Epithelial cell of proximal tubule (primary cell): ENCODE measurements at regions not wholly inside any gene's neighbourhood (a gene's known extent, or its start where the extent isn't known, plus 50 kb on each side); places are given as distances from the start of the nearest gene placed in this dataset.
"Not testable (repeated sequence)": the region's sequence is repeated elsewhere in the genome, so short reads cannot be mapped to it uniquely, and the experiment has no call there.

Experiments
- DNase-seq: peaks from one replicate; pipeline ENCODE4 v3.0.0-alpha.2; 2011; ENCODE audit warnings: low read depth
- H3K4me3 ChIP-seq: 2 replicates; pipeline ENCODE4 v1.5.1; 2011; ENCODE audit warnings: low read depth, mild to moderate bottlenecking, low read length
- TF ChIP-seq, protein P1 (sequence below): conservative IDR thresholded peaks from 2 replicates; pipeline ENCODE4 v1.5.1; 2012; ENCODE audit warnings: low read depth, mild to moderate bottlenecking, low read length

DNA sequence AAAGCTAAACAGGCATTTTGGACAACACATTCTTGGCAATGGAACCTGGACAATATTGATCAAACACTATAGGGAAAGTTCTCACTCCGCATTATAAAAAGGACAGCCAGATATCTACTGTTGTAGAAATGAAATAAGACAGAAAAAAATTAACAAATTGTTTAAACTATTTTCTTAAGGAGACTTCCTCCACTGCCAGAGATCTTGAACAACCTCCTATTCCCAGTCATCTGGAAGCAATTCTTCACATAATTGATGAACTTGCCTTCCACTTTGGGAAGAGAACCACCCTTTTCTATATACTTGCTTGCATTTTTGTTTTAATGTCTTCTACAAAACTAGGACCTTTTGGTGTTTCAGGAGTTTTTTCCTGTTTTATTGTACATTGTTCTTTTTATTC lies 216.1 kb downstream of the CASP12 start:
- TF ChIP-seq, protein P1, sequence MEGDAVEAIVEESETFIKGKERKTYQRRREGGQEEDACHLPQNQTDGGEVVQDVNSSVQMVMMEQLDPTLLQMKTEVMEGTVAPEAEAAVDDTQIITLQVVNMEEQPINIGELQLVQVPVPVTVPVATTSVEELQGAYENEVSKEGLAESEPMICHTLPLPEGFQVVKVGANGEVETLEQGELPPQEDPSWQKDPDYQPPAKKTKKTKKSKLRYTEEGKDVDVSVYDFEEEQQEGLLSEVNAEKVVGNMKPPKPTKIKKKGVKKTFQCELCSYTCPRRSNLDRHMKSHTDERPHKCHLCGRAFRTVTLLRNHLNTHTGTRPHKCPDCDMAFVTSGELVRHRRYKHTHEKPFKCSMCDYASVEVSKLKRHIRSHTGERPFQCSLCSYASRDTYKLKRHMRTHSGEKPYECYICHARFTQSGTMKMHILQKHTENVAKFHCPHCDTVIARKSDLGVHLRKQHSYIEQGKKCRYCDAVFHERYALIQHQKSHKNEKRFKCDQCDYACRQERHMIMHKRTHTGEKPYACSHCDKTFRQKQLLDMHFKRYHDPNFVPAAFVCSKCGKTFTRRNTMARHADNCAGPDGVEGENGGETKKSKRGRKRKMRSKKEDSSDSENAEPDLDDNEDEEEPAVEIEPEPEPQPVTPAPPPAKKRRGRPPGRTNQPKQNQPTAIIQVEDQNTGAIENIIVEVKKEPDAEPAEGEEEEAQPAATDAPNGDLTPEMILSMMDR = no peak
- H3K4me3 ChIP-seq = no peak overlapping the region
- DNase-seq = no peak

DNA sequence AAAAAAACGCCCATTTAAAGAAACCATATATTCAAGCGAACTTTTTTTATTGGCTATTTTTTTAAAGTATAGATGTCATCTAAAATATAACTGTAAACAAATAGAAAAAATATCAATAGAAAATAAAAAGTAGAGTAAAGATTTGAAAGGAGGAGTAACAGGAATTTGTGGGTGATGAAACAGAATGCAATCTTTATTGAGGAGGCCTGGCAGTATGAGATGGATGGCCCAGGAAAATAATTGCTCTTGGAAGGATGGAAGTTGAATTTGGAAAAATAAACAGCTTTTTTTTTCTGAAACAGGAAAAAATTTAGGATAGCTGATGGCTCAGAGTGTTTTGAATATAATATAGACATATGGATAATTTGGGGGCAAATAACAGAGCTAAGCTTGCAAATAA lies 219.0 kb downstream of the CASP12 start:
- H3K4me3 ChIP-seq = no peak overlapping the region
- DNase-seq = no peak
- TF ChIP-seq, protein P1 = no peak

DNA sequence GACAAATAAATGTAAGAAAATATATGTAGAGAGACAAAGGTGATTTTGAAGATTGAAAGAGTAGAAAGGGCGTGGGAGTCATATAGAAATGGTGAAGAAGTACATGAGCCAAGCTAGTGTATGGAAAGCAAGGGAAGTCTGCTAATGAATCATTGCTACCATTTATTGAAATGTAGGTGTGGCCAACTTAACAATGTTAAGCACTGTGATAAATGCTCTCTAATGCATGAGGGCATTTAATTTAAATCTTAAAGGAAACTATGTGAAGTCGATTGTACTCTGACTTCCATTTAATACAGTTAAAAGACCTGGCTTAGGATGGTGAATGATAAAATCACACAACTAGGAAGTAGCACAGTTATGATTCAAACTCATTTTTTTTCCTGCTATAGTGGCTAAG lies 219.9 kb downstream of the CASP12 start:
- TF ChIP-seq, protein P1 = no peak
- H3K4me3 ChIP-seq = no peak overlapping the region
- no peak for DNase-seq

DNA sequence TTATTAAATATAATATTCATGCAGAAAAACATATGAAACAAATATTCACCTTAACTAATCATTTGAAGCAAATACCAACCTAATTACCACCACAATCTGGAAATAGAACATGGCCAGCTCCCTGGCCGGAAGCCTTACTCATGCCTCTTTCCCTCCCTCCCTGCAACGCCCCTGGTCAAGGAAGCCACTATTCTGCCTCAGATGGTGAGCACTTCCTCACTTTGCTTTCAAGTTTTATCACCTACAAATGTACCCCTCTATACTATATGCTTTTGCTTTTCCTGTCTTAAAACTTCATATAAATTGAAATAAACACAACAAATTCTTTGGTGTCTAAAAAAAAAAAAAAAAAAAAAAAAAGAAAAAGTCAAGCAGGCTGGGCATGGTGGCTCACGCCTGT lies 221.2 kb downstream of the CASP12 start:
- not testable (repeated sequence) for DNase-seq, H3K4me3 ChIP-seq

DNA sequence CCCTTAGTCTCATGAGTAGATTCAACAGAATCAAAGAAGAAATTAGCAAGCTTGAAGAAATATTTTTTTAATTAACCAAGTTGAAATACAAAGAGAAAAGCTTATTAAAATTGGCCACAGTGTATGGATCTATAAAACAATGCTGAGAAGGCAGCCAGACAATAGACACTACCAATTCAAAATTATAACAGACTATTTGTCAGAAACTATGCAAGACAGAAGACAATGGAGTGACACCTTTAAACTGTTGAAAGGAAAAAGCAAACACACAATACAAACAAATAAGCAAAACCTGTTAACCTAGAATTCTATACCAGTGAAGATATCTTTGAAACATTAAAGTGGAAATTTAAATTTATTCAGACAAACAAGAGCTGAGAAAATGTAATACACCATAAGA lies 225.4 kb downstream of the CASP12 start:
- H3K4me3 ChIP-seq = no peak overlapping the region
- TF ChIP-seq, protein P1 = no peak
- DNase-seq = no peak

DNA sequence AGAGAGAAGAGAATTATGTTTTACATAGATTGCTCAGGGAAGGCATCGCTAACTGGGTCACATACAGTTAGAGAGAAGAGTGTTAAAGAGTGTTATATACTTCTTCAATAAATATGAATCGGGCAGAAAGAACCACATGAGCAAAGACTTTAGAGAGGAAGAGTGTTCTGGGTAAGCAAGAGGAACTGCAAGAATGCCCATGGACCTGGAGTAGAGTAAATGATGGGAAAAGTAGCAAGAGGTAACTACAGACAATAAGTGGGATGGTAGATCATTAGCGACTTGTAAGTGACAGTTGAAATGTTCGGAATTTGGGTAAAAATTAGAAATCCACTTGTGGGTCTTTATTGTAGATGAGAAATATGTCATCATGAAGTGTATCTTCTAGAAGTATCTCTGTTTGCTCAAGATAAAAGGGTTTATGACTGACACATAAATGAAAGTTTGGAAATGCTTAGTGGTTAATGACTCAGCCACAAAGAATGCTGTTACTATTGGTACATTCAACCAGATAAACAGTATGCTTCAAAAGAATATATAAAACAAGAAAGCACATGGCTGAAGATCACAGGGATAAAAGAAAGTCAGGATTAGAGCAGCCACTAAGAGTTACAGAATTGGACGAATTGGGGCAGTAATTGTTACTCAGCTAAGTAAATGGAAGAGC lies 229.3 kb downstream of the CASP12 start:
- no peak overlapping the region for H3K4me3 ChIP-seq
- peak; percentile 59 for DNase-seq
- TF ChIP-seq, protein P1 = no peak

DNA sequence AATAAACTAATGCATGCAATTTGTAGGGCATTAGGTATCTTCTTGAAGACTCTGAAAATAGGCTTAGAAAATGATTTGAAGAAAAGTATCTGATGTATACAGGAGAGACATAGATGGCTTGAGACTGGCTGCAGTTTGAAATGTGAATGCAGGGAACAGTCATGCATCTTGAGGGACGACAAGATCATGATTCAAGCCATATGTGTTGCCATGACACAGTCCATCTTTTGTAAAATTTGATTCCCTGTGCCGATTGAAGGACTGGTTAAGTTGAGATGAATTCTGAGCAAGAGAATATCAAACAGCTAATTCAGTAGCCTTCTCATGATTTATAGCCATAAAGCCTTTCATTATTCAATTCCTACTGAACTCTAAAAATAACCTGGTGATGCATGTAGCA lies 231.6 kb downstream of the CASP12 start:
- no peak for DNase-seq
- no peak overlapping the region for H3K4me3 ChIP-seq
- TF ChIP-seq, protein P1 = no peak
